ENCODE measurements at regions not wholly inside any gene's neighbourhood (a gene's known extent, or its start where the extent isn't known, plus 50 kb on each side); places are given as distances from the start of the nearest gene placed in this dataset.

- no peak for TF ChIP-seq CTCF (IDR thresholded peaks at IDR 0.05; ENCODE audit: control extremely low read depth, extremely low read depth, low read depth, missing control alignments)
- no peak for DNase-seq (ENCODE audit: extremely low spot score)
- ChIA-PET POLR2A (no interaction called here), CTCF (no interaction called here)
Observed at GRCh38 chr15:97687654-97688053, 272.8 kb upstream of the ARRDC4 start.

GRCh38 chr15:97688177-97688576 is 272.3 kb upstream of the ARRDC4 start:
- CTCF ChIA-PET, result interaction anchor here (1.1 kb wide), 1 partner anchor 25 kb away, joined by 3 read pairs; no protein-coding TSS in a partner anchor
- TF ChIP-seq CTCF (IDR thresholded peaks at IDR 0.05; ENCODE audit: control extremely low read depth, extremely low read depth, low read depth, missing control alignments), result no peak
- POLR2A ChIA-PET, result no interaction called here
- DNase-seq (ENCODE audit: extremely low spot score), result no peak

- CTCF ChIA-PET, result interaction anchor here (0.8 to 1.1 kb wide), 2 partner anchors 23 to 26 kb away, joined by 3 read pairs; no protein-coding TSS in a partner anchor
- TF ChIP-seq CTCF (IDR thresholded peaks at IDR 0.05; ENCODE audit: control extremely low read depth, extremely low read depth, low read depth, missing control alignments), result no peak
- no peak for DNase-seq (ENCODE audit: extremely low spot score)
- POLR2A ChIA-PET, result no interaction called here
Observed at GRCh38 chr15:97688886-97689285, 271.6 kb upstream of the ARRDC4 start.

GRCh38 chr15:97691078-97691477 is 269.4 kb upstream of the ARRDC4 start:
- no peak for DNase-seq (ENCODE audit: extremely low spot score)
- TF ChIP-seq CTCF (IDR thresholded peaks at IDR 0.05; ENCODE audit: control extremely low read depth, extremely low read depth, low read depth, missing control alignments), result no peak
- POLR2A ChIA-PET, result no interaction called here
- CTCF ChIA-PET, result no interaction called here

GRCh38 chr15:97691799-97692198 is 268.7 kb upstream of the ARRDC4 start:
- no peak for TF ChIP-seq CTCF (IDR thresholded peaks at IDR 0.05; ENCODE audit: control extremely low read depth, extremely low read depth, low read depth, missing control alignments)
- DNase-seq (ENCODE audit: extremely low spot score), result no peak
- ChIA-PET POLR2A (no interaction called here), CTCF (no interaction called here)

- POLR2A ChIA-PET, result no interaction called here
- DNase-seq (ENCODE audit: extremely low spot score), result no peak
- CTCF ChIA-PET, result no interaction called here
- TF ChIP-seq CTCF (IDR thresholded peaks at IDR 0.05; ENCODE audit: control extremely low read depth, extremely low read depth, low read depth, missing control alignments), result no peak
Observed at GRCh38 chr15:97692301-97693015, 268.0 kb upstream of the ARRDC4 start.

Measured in GM10248 (cell line).